ENCODE measurements at regions not wholly inside any gene's neighbourhood (a gene's known extent, or its start where the extent isn't known, plus 50 kb on each side); places are given as distances from the start of the nearest gene placed in this dataset.
"Not testable (repeated sequence)": the region's sequence is repeated elsewhere in the genome, so short reads cannot be mapped to it uniquely, and the experiment has no call there.

- WGBS (ENCODE audit: insufficient coverage, low coverage, low lambda C conversion rate, missing lambda C conversion rate) = 27% methylated on average over 16 of the region's 23 CpGs
- Histone ChIP-seq H3K9me3 (no peaks in the 10 kb centered on the region), H3K27ac (no peak overlapping the region), H3K4me1 (peaks cover 0 to 15% (median 4%) of the 10 kb centered on the region in 4 donors), H3K27me3 (peaks cover 5 to 46% of the 10 kb centered on the region in 2 donors), H3K36me3 (no peaks in the 10 kb centered on the region), H3K4me3 (no peak overlapping the region)
- no peak for DNase-seq
- ATAC-seq = no peak
- intact Hi-C loops (cut with DNase I) = no loop called here
- TF ChIP-seq POLR2A (IDR thresholded peaks at IDR 0.05) = no peak
- TF ChIP-seq CTCF (IDR thresholded peaks at IDR 0.05) = no peak
Observed at GRCh38 chr13:50132904-50133357, 117.7 kb downstream of the KCNRG start.

- Histone ChIP-seq H3K9me3 (no peaks in the 10 kb centered on the region), H3K4me1 (peaks cover 0 to 15% (median 4%) of the 10 kb centered on the region in 4 donors), H3K36me3 (no peaks in the 10 kb centered on the region), H3K27ac (no peak overlapping the region), H3K27me3 (peaks cover 5 to 43% of the 10 kb centered on the region in 2 donors), H3K4me3 (no peak overlapping the region)
- TF ChIP-seq CTCF (IDR thresholded peaks at IDR 0.05) = no peak
- WGBS (ENCODE audit: insufficient coverage, low coverage, low lambda C conversion rate, missing lambda C conversion rate) = 35% methylated on average over 4 of the region's 48 CpGs
- intact Hi-C loops (cut with DNase I) = no loop called here
- DNase-seq (no peak), ATAC-seq (no peak)
Observed at GRCh38 chr13:50133358-50133953, 118.2 kb downstream of the KCNRG start.

GRCh38 chr13:50136226-50136625, 121.0 kb downstream of the KCNRG start:
- TF ChIP-seq POLR2A (IDR thresholded peaks at IDR 0.05) (no peak), CTCF (IDR thresholded peaks at IDR 0.05) (no peak)
- 62% methylated on average over 3 of the region's 3 CpGs for WGBS (ENCODE audit: insufficient coverage, low coverage, low lambda C conversion rate, missing lambda C conversion rate)
- Histone ChIP-seq H3K4me1 (no peaks in the 10 kb centered on the region), H3K4me3 (no peak overlapping the region), H3K9me3 (no peaks in the 10 kb centered on the region), H3K27ac (no peak overlapping the region), H3K36me3 (no peaks in the 10 kb centered on the region), H3K27me3 (peaks cover 5 to 21% of the 10 kb centered on the region in 2 donors)
- DNase-seq (no peak), ATAC-seq (no peak)
- intact Hi-C loops (cut with DNase I) = no loop called here

- no peaks in the 10 kb centered on the region for H3K4me1 ChIP-seq
- DNase-seq (no peak), ATAC-seq (no peak)
- H3K27me3 ChIP-seq = peaks cover 5 to 16% of the 10 kb centered on the region in 2 donors
- no peak overlapping the region for H3K27ac ChIP-seq
- H3K9me3 ChIP-seq = no peaks in the 10 kb centered on the region
- WGBS (ENCODE audit: insufficient coverage, low coverage, low lambda C conversion rate, missing lambda C conversion rate) = 100% methylated on average over 1 of the region's 3 CpGs
- no peaks in the 10 kb centered on the region for H3K36me3 ChIP-seq
- TF ChIP-seq POLR2A (IDR thresholded peaks at IDR 0.05) (no peak), CTCF (IDR thresholded peaks at IDR 0.05) (no peak)
- H3K4me3 ChIP-seq = no peak overlapping the region
- intact Hi-C loops (cut with DNase I) = no loop called here
Observed at GRCh38 chr13:50136678-50137077, 121.4 kb downstream of the KCNRG start.

GRCh38 chr13:50139435-50139934, 124.2 kb downstream of the KCNRG start:
- H3K27me3 ChIP-seq, H3K36me3 ChIP-seq, ATAC-seq: not testable (repeated sequence)

More at GRCh38 chr13:50139435-50139934, 124.2 kb downstream of the KCNRG start:
- H3K9me3 ChIP-seq; H3K4me3 ChIP-seq; H3K4me1 ChIP-seq; H3K27ac ChIP-seq; DNase-seq; intact Hi-C loops (cut with DNase I): not testable (repeated sequence)
- WGBS (ENCODE audit: insufficient coverage, low coverage, low lambda C conversion rate, missing lambda C conversion rate) = 90% methylated on average over 2 of the region's 4 CpGs
